ENCODE measurements at regions not wholly inside any gene's neighbourhood (a gene's known extent, or its start where the extent isn't known, plus 50 kb on each side); places are given as distances from the start of the nearest gene placed in this dataset.

DNA sequence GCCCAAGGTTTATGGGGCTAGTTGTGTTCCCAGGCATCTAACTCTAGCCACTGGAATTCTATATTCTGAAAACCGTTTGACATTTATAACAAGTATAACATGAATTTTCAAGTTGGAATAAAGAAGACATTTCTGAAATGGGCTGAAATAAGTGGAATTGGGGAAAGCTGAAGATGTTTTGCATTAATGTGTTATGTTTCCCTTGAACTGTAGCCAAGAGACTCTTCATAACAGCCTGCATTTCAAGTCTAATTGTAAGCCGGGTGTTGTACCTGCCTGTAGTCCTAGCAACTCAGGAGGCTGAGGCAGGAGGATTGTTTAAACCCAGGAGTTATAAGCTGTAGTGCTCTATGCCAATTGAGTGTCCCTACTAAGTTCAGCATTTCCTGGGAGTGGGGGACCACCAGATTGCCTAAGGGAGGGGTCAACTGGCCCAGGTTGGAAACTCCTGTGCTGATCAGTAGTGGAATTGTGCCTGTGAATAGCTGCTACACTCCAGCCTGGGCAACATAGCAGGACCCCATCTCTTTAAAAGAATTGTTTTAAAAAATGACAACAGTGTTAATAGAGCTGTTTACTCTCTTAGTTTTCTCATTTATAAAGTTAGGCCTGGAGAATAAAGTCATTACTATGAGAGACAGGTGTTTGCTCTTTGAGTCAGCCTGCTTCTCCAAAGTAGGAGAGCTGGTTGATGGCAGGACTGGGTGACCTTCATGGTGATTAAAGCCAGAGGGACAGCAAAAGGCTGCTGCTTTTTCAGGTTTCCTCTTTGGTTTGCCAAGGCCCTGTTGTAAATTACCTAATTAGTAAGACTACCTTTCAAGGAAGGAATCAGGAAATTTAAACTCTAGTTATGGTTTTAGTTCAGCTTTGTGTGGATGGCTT is 483.6 kb upstream of the RGS6 start:
- H3K79me1 ChIP-seq (ENCODE audit: insufficient read depth, low read depth, low read length, poor library complexity, severe bottlenecking) = no peaks in the 10 kb centered on the region
- H3K4me1 ChIP-seq (ENCODE audit: insufficient read depth, low read length) = no peaks in the 10 kb centered on the region
- H3K4ac ChIP-seq (ENCODE audit: low read depth, low read length) = no peak overlapping the region
- no peak overlapping the region for H2BK5ac ChIP-seq (ENCODE audit: insufficient read length, low read length)
- H3K4me2 ChIP-seq (ENCODE audit: insufficient read depth, insufficient read length, low read length) = no peak overlapping the region
- no peak overlapping the region for H2BK15ac ChIP-seq (ENCODE audit: low read depth, low read length)
- H2AFZ ChIP-seq (ENCODE audit: low read length) = no peak overlapping the region
- no CpG with 5 or more reads among the region's 2 CpGs for WGBS (ENCODE audit: extremely low coverage, insufficient read length, low lambda C conversion rate)
- H4K8ac ChIP-seq (replicated peaks; ENCODE audit: insufficient read length, low read depth, low read length) = no peak overlapping the region
- Mint-ChIP-seq H3K4me3 (no peak overlapping the region), H3K27ac (peak overlapping the region; percentile 32 to 83 (median 41); a peak in 4 of 7 replicates), H3K9me3 (peaks cover 0 to 2% of the 10 kb centered on the region in 2 experiments; a peak in 2 of 5 replicates), H3K36me3 (ENCODE audit: insufficient read depth in 1 of 3, low read depth in 3 of 3) (peaks cover 5 to 7% (median 6%) of the 10 kb centered on the region in 3 experiments; a peak in 6 of 7 replicates), H3K27me3 (ENCODE audit: low read depth) (no peaks in the 10 kb centered on the region), H3K4me1 (peaks cover 13 to 17% of the 10 kb centered on the region in 2 experiments)
- no peak overlapping the region for H3K18ac ChIP-seq (ENCODE audit: insufficient read length, low read depth, low read length)
- no peak overlapping the region for H4K91ac ChIP-seq (ENCODE audit: insufficient read length, low read depth, low read length)
- H3T11ph ChIP-seq (ENCODE audit: low read length) = no peak overlapping the region
- no peak overlapping the region for H3K27ac ChIP-seq (ENCODE audit: insufficient read length, low read depth, low read length)
- no peak overlapping the region for H3K9ac ChIP-seq (ENCODE audit: extremely low read depth, insufficient read length, low read length)
- H4K5ac ChIP-seq (ENCODE audit: insufficient read length, low read depth, low read length) = no peak overlapping the region
- H3K79me2 ChIP-seq (ENCODE audit: insufficient read depth, low read length) = no peaks in the 10 kb centered on the region
- H3K23ac ChIP-seq (ENCODE audit: insufficient read length, low read depth, low read length) = no peak overlapping the region
- no peaks in the 10 kb centered on the region for H4K20me1 ChIP-seq (ENCODE audit: control insufficient read depth, insufficient read depth, insufficient read length)
- H3K9me3 ChIP-seq (ENCODE audit: control insufficient read depth, low read depth, low read length) = no peaks in the 10 kb centered on the region
- no peak overlapping the region for H2BK12ac ChIP-seq (ENCODE audit: insufficient read length, low read depth, low read length)
- TF ChIP-seq, protein P1, sequence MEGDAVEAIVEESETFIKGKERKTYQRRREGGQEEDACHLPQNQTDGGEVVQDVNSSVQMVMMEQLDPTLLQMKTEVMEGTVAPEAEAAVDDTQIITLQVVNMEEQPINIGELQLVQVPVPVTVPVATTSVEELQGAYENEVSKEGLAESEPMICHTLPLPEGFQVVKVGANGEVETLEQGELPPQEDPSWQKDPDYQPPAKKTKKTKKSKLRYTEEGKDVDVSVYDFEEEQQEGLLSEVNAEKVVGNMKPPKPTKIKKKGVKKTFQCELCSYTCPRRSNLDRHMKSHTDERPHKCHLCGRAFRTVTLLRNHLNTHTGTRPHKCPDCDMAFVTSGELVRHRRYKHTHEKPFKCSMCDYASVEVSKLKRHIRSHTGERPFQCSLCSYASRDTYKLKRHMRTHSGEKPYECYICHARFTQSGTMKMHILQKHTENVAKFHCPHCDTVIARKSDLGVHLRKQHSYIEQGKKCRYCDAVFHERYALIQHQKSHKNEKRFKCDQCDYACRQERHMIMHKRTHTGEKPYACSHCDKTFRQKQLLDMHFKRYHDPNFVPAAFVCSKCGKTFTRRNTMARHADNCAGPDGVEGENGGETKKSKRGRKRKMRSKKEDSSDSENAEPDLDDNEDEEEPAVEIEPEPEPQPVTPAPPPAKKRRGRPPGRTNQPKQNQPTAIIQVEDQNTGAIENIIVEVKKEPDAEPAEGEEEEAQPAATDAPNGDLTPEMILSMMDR (conservative IDR thresholded peaks at IDR 0.05) = no peak
- no peak overlapping the region for H3K14ac ChIP-seq (ENCODE audit: insufficient read depth, low read length)
- no peak for DNase-seq
- H2BK120ac ChIP-seq (ENCODE audit: low read depth, low read length, poor library complexity, severe bottlenecking) = no peak overlapping the region
- H3K56ac ChIP-seq (ENCODE audit: insufficient read length, low read depth, low read length) = no peak overlapping the region
- H3K27me3 ChIP-seq (ENCODE audit: insufficient read depth, low read length) = no peaks in the 10 kb centered on the region
- H3K23me2 ChIP-seq (ENCODE audit: insufficient read length, low read depth, low read length, poor library complexity, severe bottlenecking) = no peaks in the 10 kb centered on the region
- no peak overlapping the region for H2AK5ac ChIP-seq (ENCODE audit: insufficient read length, low read length)
- H2BK20ac ChIP-seq (ENCODE audit: low read depth, low read length, poor library complexity, severe bottlenecking) = no peak overlapping the region
